HG03135 (cell line): ENCODE measurements at regions not wholly inside any gene's neighbourhood (a gene's known extent, or its start where the extent isn't known, plus 50 kb on each side); places are given as distances from the start of the nearest gene placed in this dataset.
"Not testable (repeated sequence)": the region's sequence is repeated elsewhere in the genome, so short reads cannot be mapped to it uniquely, and the experiment has no call there.

Source experiments
- ATAC-seq: cut with Tn5 transposase; IDR thresholded peaks from one replicate; pipeline ENCODE4 v1.9.1; 2021; ENCODE audit warnings: mild to moderate bottlenecking, moderate library complexity; ENCODE audit not compliant: unreplicated experiment

DNA sequence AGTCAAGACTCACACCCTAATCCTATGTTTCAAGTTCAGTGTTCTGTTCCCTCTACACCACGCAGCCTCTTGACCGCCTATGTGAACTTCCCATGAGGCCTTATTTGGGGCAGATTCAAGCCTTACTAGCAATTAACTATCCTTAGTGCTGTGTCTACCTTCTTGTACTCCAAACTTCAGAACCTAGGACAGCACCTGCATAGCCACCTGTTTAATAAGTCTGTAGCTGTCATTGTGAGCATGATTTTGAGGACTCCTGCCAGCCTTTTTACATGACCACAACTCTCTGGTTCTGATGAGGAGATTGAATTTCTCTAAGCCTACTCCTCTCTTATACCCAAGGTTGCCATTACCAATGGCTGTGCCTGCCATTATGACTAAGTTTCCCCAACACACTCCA, 50.8 kb upstream of the PCSK1 start:
- no peak for ATAC-seq

DNA sequence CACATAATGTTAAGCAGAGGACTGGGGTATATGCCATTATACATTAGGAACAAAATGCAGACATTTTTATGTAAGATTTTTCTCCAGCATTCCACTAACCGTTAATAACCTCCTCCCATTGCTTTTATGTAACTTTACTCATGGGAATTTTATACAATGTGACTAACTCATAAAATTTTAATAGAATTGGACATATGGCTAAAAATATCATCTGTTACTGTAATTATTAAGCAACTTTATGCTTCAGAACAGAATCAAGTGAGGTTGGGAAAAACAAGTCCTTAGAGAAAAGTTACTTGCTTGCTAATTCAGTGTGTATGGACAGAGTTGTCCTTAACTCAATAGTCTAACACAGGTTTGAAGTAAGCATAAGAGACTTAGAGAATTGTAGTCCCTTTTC, 54.8 kb upstream of the PCSK1 start:
- no peak for ATAC-seq

DNA sequence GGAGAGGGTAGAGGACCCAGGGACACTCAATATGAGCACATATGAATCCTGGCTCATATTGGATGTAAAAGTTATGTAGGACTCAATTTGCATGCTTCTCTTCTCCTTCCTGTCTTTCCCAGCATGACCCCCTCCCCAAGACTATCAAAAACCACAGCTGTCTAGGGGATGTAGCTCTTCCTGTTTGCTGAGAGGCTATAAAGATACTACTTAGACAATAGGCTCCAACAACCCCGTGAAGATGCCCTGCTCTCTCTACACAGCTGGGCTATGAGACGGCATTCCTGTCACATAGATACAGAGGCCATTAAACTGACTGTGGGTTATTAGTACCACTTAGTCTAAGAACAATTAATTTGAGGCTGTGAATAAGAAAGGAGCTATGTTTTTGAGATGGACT, 56.5 kb upstream of the PCSK1 start:
- ATAC-seq, result no peak

DNA sequence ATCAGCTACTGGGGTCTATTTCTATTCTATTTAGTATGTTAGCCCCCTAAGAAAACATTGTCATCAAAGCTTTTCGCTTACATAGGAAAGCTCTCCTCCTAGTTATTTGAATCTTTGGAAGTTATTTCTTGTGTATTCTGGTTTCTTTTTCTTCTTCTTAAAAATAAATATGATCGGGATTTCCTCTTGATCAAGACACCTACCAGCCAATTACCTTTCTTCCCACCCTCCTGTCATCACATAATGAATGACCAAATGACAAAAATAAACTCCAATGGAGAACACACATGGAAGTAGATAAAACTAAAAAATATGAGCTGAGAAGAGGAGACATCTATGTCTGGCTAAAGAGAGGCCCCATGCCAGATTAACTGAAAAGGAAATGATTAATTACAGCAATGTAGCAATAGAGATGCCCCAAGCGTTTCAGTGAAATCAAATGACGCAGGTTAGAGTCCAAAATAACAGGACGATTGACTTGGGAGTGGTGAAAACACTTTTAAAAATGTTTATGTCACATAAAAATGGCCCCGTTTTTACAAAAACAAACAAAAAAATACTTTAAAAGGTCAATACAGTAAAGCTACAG, 59.5 kb upstream of the PCSK1 start:
- ATAC-seq, result no peak

DNA sequence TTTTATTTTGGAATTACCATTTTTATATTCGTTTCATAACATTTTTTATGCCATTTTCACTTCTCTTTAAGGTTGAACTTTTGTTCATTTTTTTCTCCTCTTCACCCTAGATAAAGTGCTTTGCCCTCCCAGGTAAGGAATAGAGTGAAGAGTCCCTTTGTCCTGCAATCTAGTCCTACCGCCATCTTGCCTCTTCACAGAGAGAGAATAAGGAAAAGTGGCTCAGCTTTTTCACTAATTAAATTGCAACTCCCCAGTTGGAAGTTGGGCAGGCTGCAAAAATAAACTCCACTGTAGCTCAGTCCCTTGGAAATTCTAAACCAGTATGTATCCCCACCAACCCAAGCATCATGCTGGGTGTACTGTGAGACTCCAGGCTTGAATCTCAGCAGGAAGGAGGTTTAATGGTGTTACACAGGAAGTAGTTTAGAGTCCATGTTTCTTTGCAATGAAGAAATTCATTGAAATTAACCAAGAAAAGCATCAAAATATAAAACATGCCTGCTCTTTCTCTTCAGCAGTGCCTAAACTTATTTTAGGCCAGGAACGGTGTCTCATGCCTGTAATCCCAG, 60.3 kb upstream of the PCSK1 start:
- ATAC-seq, result no peak

DNA sequence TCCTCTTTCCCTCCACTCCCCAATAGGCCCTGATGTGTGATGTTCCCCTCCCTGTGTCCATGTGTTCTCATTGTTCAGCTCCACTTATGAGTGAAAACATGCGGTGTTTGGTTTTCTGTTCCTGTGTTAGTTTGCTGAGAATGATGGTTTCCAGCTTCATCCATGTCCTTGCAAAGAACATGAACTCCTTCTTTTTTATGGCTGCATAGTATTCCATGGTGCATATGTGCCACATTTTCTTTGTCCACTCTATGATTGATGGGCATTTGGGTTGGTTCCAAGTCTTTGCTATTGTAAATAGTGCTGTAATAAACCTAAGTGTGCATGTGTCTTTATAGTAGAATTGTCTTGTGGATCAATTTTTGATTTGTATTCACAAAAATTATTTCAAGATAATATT, 62.4 kb upstream of the PCSK1 start:
- ATAC-seq, result not testable (repeated sequence)

DNA sequence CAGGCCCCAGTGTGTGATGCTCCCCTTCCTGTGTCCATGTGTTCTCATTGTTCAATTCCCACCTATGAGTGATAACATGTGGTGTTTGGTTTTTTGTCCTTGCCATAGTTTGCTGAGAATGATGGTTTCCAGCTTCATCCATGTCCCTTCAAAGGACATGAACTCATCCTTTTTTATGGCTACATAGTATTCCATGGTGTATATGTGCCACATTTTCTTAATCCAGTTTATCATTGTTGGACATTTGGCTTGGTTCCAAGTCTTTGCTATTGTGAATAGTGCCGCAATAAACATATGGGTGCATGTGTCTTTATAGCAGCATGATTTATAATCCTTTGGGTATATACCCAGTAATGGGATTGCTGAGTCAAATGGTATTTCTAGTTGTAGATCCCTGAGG, 64.0 kb upstream of the PCSK1 start:
- not testable (repeated sequence) for ATAC-seq

DNA sequence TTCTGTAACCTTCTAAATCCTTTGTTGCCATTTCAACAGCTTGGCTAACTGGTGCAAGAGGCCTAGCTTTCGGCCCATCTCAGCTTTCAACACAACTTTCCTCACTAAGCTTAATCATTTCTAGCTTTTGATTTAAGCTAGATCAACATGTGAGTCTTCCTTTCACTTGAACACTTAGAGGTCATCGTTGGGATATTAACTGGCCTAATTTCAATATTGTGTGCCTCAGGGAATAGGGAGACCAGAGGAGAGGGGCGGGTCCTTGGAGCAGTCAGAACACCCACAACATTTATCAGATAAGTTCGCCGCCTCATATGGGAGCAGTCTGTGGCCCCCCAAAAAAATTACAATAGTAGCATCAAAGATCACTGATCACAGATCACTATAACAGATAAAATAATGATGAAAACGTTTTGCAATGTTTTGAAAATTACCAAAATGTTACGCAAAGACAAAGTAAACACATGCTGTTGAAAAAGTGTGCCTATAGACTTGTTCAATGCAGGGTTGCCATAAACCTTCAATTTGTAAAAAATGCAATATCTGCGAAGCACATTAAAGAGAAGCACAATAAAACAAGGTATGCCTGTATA, 66.8 kb upstream of the PCSK1 start:
- no peak for ATAC-seq

DNA sequence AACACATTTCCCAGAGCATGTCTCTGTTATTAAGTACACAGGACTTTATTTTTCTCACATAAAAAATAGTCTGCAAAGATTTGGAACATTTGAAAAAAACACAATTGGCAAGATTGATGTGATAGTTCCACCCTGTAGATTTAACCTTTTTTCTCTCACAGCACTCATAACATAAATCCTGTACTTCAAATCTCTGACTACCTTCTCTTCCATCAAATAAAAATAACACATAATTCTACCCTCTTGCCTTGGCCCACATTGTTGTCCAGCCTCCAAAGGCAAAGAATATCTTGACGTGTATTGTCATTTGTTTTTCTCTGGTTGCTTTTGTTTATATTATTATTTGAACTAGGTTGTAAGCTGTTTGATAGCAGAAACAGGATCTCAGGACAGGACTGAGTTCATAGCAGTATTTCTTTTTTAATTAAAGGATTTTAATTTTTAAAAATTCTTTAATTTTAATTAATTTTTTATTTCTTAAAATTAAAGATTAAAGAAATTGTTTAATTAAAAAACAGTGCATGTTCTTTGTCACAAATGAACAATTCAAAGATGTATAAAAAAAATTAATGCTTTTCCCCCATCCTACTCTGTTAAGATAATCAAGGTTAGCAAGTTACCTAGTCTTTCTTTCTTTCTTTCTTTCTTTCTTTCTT, 69.1 kb upstream of the PCSK1 start:
- no peak for ATAC-seq

DNA sequence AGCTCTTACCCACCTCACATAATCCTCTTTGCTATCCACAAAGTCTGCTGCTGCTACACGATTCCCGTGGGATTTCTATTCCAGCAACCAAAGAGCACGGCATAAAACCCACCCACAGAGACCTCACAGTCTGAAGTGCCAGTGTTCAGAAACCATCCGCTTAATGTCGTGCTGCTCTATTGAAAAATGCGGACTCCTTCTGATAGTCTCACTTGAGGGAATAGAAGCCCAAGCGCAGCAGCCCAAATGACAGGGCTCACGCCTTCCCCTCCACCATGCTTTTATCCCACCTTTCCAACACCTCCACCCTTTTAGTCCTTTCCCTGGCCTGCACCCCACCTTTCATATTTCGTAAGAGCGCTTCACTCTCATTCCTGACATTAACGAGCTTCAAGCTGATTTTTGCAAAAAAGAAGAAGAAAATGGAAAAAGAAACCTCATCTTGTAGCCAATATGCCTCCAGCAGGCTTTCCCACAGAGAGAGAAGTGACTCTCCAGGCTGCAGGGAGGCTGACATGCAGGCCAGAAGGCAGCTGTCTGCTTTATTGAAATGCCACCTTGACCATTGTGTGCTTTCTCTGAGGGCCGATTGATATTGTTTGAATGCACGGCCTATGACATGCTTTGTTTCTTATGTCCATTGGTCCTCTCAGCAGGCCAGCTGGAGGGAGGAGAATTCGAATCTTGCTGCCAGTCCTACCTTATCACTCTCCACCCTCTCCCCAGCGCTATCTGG, 70.6 kb upstream of the PCSK1 start:
- no peak for ATAC-seq

DNA sequence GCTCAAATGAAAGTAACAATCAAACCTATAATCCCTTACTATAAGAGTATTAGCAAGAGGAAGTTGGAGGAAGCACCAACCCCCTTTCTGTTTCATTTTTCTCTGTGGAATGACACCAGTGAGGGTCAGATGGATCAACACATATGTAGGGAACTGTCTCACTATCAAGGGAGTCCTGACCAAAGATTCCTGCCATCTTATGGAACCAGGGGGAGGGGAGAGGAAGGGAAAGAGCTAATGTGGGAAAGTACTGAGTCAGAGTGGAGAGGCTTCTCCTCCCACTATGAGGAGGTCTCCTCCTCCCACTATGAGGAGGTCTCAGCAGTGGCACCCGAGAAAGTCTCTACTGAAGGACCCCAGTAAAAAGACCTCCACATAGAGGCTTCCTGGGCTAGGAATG, 73.3 kb upstream of the PCSK1 start:
- no peak for ATAC-seq

DNA sequence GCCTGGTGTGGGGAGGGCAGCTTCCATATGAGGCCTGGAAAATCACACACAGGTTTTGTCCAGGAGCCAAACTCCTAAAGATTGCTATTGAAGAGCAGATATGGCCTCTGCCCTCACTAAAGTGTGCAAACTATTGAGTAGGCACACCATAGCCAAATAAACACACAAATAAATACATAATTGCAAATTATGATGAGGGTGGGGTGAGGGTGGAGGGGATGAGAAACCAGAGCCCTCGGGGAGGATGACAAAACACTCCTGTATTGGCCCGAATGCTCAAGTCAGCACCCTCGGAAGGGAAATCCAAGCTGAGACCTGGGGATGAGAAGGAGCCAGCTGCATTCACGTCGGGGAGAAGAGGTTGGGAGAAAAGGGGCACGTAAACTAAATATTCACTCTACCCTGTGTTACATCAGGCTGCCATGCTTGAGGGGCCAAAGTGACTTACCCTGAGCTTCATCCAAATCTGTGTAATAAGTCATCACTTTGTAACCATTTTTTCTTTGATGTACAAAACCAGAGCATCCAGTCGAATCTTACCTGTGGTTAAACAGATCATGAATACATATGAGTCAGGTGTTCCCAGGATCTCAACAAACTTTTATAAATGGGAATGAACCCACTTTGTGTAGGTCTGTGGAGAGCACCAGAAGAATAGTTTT, 73.9 kb upstream of the PCSK1 start:
- no peak for ATAC-seq

DNA sequence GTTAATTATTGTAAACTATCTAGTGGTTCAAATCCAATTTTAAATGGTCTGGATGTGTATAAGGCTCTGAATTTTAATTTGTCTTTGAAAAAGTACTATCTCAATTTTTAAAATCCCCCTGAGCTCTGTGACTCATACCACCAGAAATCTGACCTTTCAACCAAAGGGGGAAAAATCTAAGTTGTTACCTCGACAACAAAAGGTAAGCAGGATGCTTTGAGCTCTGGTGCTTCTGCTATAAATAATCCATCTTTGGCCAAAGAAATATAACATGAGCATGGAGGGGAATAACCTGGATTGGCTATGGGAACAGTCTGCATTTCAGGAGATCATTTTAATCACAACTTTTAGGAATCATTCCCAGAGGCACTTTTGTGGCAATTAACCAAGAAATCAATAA, 76.3 kb upstream of the PCSK1 start:
- no peak for ATAC-seq

DNA sequence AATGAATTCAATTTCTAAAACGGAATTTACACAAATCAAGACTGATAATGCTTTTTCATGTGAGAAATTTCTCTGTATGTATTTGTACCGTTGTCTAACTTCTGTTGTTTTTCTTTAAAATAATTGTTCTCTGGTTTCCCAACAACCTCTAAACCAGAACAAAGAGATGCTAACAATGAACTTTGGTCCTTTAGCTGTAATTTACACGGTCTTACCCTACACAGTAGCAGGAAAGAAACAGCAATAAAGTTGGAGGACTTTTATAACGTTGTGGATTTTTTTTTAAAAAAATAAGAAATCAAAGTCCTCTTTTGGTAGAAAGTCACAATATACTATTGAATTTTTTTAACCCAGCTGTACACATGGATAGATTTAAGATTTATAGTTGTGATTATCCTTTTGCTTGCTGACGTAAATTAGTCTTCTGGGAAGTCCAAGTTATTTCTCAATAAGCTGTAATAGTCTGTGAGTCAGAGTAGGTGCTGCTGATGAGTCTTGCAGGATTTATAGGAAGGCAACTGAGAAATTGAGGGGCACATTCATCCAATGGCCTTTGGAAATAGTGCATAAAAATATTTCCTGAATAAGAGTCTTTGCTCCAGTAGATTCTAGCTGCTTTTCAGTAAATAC, 76.8 kb upstream of the PCSK1 start:
- no peak for ATAC-seq

DNA sequence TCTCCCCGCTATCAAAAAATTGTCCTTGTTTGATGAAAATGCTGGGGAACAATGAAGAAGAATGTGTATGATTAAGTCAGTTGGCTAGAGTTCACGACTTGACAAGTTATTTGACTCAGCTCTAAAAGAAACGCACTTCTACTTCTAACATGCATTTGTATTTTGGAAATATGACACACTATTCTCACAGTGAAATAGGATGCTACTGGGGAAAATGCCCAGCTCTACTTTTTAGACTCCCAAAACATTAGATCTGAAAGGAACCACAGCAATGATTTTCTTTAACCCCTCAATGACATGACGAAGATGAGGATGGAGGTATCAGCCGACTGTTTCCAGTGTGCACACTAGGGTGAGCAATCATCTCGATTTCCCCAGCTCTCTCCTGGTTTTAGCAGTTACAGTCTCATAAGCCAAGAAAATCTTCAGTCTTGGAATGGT, 83.6 kb upstream of the PCSK1 start:
- no peak for ATAC-seq

DNA sequence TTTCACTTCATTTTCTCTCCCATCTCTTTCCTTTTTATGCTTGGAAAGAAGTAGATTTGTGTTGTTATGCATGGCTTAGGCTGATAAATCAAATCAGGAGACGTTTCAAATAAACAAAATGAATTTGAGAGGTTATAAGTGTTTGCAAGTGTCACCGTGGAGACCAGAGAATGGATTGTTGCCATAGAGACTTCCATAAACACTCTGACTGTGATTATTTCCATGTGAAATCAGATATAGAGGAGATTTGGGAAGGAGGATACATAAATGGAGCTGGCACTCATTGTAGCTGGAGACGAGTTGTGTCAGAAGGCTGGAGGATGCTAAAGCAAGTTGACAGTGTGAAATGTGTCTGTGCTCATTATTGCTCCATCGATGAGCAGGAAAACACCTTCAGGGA, 84.2 kb upstream of the PCSK1 start:
- ATAC-seq, result no peak

DNA sequence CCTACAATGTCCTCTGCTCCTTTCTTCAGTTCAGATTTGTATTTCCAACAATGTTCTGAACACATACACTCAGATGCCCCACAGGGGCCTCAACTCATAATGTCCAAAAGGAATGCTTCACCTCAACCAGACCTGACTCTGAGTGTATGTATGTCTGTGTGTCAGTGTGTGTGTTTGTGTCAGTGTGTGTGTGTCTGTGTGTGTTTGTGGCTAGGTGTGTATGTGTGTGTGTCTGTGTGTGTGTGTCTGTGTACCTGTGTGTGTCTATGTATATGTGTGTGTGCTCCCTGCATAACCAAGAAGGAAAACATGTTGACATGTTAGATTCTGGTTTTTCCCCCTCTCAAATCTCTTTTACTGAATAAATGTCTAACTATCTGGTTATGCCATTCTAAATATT, 87.3 kb upstream of the PCSK1 start:
- ATAC-seq, result no peak

DNA sequence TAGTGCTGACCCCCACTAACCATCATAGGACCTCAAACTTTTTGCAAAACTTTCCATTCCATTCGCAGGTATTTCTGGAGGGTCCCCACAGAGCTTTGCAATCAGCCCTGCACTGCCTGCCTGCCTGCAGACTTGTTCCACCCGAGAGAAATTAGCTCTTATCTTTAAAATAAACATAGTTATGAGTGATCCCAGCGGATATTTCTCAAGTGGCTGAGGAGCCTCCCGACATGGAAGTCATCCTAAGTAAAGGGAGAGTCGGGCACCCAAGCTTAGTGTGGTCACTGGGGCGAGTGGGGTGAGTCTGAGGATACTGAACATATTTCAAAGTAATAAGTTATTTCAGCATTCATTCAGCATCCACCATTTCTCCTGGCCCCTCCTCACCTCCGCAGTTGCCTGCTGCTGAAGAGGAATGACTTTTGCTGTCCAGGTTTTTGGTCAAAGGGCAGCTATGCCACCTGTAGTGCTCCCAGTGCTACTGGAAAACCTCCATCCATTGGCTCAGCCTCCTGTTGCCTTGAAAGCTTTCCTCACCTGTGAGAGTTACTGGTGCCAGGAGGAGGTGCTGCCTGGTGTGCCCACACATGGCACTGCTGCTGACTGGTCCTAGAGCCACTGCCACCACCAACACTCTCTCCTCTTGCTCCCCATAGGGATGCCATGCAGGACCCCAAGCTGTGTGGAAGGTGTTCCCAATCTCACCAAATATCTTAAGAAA, 89.7 kb upstream of the PCSK1 start:
- ATAC-seq, result no peak

DNA sequence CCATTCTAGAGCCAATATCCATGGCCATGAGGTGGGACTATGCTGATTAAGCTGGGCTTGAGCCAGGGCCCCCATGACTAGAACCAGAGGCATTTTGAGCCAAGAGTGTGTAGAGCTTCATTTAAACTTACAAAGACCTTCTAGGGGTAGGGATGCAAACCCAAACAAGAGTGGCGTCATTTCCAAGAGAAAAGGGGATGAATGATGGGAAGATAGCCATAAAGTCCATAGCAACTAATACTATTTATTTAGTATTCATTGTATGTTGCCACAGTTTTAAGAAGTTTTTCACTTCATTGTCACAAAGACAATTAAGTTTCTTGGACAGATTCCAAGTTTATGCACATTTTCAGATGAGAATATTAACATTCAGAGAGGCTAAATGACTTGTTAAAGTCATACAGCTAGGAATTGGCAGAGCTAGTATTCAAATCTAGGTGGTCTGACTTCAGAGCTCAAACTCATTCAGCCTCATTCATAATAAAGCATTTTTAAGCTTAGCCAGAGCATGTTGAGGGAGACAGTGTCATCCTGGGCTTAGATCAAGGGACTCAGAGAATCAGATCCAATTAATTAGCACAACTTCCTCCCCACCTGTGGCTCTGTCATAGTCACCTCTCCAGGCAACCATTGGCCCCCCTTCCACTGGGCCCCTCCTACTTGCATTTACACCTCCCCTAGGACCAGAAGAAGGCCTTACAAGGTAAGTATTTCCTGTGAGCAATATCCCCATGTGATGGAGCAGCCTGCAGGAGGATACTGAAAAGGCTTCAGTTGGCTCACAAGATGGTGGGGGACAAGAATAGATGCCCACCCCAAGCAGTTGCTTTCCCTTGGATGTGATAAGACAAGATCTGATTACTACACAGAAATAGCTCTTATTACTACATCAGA, 95.0 kb upstream of the PCSK1 start:
- no peak for ATAC-seq
